Keratinocyte (primary cell): ENCODE measurements at regions not wholly inside any gene's neighbourhood (a gene's known extent, or its start where the extent isn't known, plus 50 kb on each side); places are given as distances from the start of the nearest gene placed in this dataset.
"Not testable (repeated sequence)": the region's sequence is repeated elsewhere in the genome, so short reads cannot be mapped to it uniquely, and the experiment has no call there.

ENCODE experiments used
- DNase-seq: peaks from one replicate; pipeline ENCODE4 v3.0.0-alpha.2; 2011; ENCODE audit warnings: low read depth, missing footprints, low spot score
- FAIRE-seq: peaks from 2 replicates; lab custom pipeline; 2011; peaks lifted over from hg19 to GRCh38; lab: Jason Lieb, UNC
- H2AFZ ChIP-seq: 2 replicates; pipeline ENCODE4 v1.6.0; 2012; ENCODE audit warnings: low read length, control low read depth, inconsistent platforms; ENCODE audit not compliant: control insufficient read depth
- H3K27ac ChIP-seq: 2 replicates; pipeline ENCODE4 v1.5.1; 2011; ENCODE audit warnings: low read length; ENCODE audit not compliant: control insufficient read depth, insufficient read depth
- H3K27me3 ChIP-seq: 3 replicates; pipeline ENCODE4 v1.6.0; 2011; ENCODE audit warnings: low read length; ENCODE audit not compliant: control insufficient read depth, insufficient read depth; ENCODE audit errors: extremely low read depth
- H3K36me3 ChIP-seq, 2 experiments: 2 replicates in 1 of 2; 3 replicates in 1 of 2; pipeline ENCODE4 v1.5.1; 2011; ENCODE audit warnings: low read length in 2 of 2, mild to moderate bottlenecking in 1 of 2; ENCODE audit not compliant: control insufficient read depth in 2 of 2, insufficient read depth in 2 of 2; ENCODE audit errors: extremely low read depth in 1 of 2
- H3K4me1 ChIP-seq: 3 replicates; pipeline ENCODE4 v1.5.1; 2011; ENCODE audit warnings: low read length; ENCODE audit not compliant: control insufficient read depth, insufficient read depth; ENCODE audit errors: extremely low read depth
- H3K4me2 ChIP-seq: 3 replicates; pipeline ENCODE4 v1.6.0; 2011; ENCODE audit warnings: low read depth, low read length; ENCODE audit not compliant: control insufficient read depth, insufficient read depth; ENCODE audit errors: extremely low read depth
- H3K4me3 ChIP-seq, 3 experiments: fragments of 200-600 bp in 1 of 3; sonication (generic) in 1 of 3; 2 replicates in 2 of 3; 3 replicates in 1 of 3; pipeline ENCODE4 v1.5.1; 2011 to 2016; ENCODE audit warnings: low read length in 3 of 3, mild to moderate bottlenecking in 3 of 3, control low read depth in 2 of 3, inconsistent platforms in 1 of 3, low read depth in 1 of 3, mixed read lengths in 1 of 3, mixed run types in 1 of 3, moderate library complexity in 1 of 3; ENCODE audit not compliant: control insufficient read depth in 2 of 3, insufficient read depth in 2 of 3; ENCODE audit errors: extremely low read depth in 1 of 3
- H3K79me2 ChIP-seq: 2 replicates; pipeline ENCODE4 v1.6.0; 2012; ENCODE audit warnings: low read length; ENCODE audit not compliant: control insufficient read depth, insufficient read depth
- H3K9ac ChIP-seq: 3 replicates; pipeline ENCODE4 v1.6.0; 2011; ENCODE audit warnings: low read length; ENCODE audit not compliant: control insufficient read depth, insufficient read depth; ENCODE audit errors: extremely low read depth
- H3K9me1 ChIP-seq: 3 replicates; pipeline ENCODE4 v1.6.0; 2011; ENCODE audit warnings: low read length; ENCODE audit not compliant: control insufficient read depth, insufficient read depth; ENCODE audit errors: extremely low read depth
- H3K9me3 ChIP-seq: 2 replicates; pipeline ENCODE4 v1.5.1; 2012; ENCODE audit warnings: low read depth, low read length; ENCODE audit not compliant: control insufficient read depth
- H4K20me1 ChIP-seq: 3 replicates; pipeline ENCODE4 v1.6.0; 2011; ENCODE audit warnings: low read length; ENCODE audit not compliant: control insufficient read depth, insufficient read depth; ENCODE audit errors: extremely low read depth
- CTCF ChIP-seq, 3 experiments: IDR thresholded peaks in 1 of 3; conservative IDR thresholded peaks in 1 of 3; optimal IDR thresholded peaks in 1 of 3; 2 replicates in 2 of 3; 3 replicates in 1 of 3; pipeline versions ENCODE3 to v1.5.1; 2011; ENCODE audit warnings: low read length in 3 of 3, mild to moderate bottlenecking in 3 of 3, moderate library complexity in 2 of 3, control low read depth in 1 of 3, inconsistent platforms in 1 of 3; ENCODE audit not compliant: insufficient read depth in 2 of 3; ENCODE audit errors: extremely low read depth in 1 of 3
- EZH2 ChIP-seq: IDR thresholded peaks from one replicate; pipeline ENCODE4 v1.6.1; 2012; ENCODE audit warnings: inconsistent platforms, mild to moderate bottlenecking, low read length, moderate library complexity
- dilution Hi-C: fragments of 300-500 bp; cut with MboI; formaldehyde crosslinking; loops from one replicate; pipeline ENCODE4 v1.7.0; 2020; ENCODE audit warnings: low sequenced_read_pairs; ENCODE audit not compliant: extremely low pct_ligation_motif_present

DNA sequence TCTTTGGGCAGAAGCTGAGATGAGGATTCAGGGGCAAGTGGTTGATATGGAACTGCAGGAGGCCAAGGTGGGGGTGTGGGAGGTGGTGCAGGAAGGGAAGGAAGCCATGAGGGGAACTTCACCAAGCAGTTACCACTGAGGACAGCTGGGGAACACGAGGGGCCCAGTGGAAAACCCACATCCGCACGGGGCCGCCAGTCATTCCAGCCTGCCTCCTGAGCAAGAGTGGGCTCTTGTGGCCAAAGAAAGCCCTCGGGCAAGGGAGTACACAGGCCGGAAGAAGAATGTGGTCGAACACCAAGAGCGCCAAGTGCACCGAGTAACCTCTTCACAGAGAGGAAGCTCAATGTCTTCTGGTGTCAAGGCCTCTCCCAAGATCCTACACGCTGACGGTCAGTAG is 252.2 kb upstream of the FOXN3 start:
- no peak overlapping the region for H3K4me2 ChIP-seq
- H3K9me3 ChIP-seq = no peaks in the 10 kb centered on the region
- H3K27me3 ChIP-seq = no peaks in the 10 kb centered on the region
- FAIRE-seq = no peak
- no peak overlapping the region for H3K9ac ChIP-seq
- no peak for DNase-seq
- H3K79me2 ChIP-seq = no peaks in the 10 kb centered on the region
- TF ChIP-seq EZH2 (no peak), CTCF (optimal IDR thresholded peaks at IDR 0.05 in 1 of 3, IDR thresholded peaks at IDR 0.05 in 1 of 3, conservative IDR thresholded peaks at IDR 0.05 in 1 of 3; ENCODE audit: extremely low read depth in 1 of 3, insufficient read depth in 2 of 3, low read length in 3 of 3) (no peak)
- no peaks in the 10 kb centered on the region for H3K36me3 ChIP-seq
- no peak overlapping the region for H3K27ac ChIP-seq
- H3K9me1 ChIP-seq = no peaks in the 10 kb centered on the region
- dilution Hi-C loops = no loop called here
- no peaks in the 10 kb centered on the region for H4K20me1 ChIP-seq
- no peak overlapping the region for H3K4me3 ChIP-seq
- no peak overlapping the region for H2AFZ ChIP-seq
- no peaks in the 10 kb centered on the region for H3K4me1 ChIP-seq

- Histone ChIP-seq H3K79me2 (no peaks in the 10 kb centered on the region), H3K36me3 (no peaks in the 10 kb centered on the region), H3K9ac (no peak overlapping the region), H4K20me1 (no peaks in the 10 kb centered on the region), H3K4me2 (no peak overlapping the region), H3K9me1 (no peaks in the 10 kb centered on the region), H3K4me1 (no peaks in the 10 kb centered on the region), H3K27me3 (no peaks in the 10 kb centered on the region), H2AFZ (no peak overlapping the region), H3K27ac (no peak overlapping the region), H3K9me3 (no peaks in the 10 kb centered on the region), H3K4me3 (no peak overlapping the region)
- dilution Hi-C loops = no loop called here
- FAIRE-seq (no peak), DNase-seq (no peak)
- TF ChIP-seq CTCF (optimal IDR thresholded peaks at IDR 0.05 in 1 of 3, IDR thresholded peaks at IDR 0.05 in 1 of 3, conservative IDR thresholded peaks at IDR 0.05 in 1 of 3; ENCODE audit: extremely low read depth in 1 of 3, insufficient read depth in 2 of 3, low read length in 3 of 3) (no peak), EZH2 (no peak)
Observed at GRCh38 chr14:89667983-89668382, 250.9 kb upstream of the FOXN3 start.

DNA sequence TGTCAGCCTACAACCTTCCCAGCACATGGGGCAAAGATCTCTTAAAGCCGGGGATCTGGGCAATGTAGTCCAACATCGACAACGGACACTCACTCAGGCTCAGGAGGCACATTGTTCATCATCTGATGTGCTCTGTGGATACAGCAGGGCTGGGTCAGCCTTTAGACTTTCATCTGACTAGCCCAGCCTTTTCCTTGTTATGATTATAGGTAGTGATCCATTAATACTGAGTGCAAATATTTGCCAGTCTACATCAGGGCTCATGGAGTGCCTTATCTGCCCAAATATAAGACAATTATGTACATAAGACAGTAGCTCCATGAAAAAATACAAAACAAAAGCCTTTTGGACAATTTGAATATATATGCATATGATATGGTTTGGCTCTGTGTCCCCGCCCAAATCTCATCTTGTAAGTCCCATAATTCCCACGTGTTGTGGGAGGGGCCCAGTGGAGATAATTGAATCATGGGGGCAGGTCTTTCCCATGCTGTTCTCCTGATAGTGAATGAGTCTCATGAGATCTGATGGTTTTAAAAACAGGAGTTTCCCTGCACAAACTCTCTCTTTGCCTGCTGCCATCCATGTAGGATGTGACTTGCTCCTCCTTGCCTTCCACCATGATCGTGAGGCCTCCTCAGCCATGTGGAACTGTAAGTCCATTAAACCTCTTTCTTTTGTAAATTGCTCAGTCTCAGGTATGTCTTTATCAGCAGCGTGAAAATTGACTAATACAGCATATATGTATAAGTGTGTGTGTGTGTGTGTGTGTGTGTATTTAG is 248.5 kb upstream of the FOXN3 start:
- H3K9me3 ChIP-seq, H3K9ac ChIP-seq, H4K20me1 ChIP-seq, FAIRE-seq, H3K9me1 ChIP-seq, H3K79me2 ChIP-seq, H3K27me3 ChIP-seq, H2AFZ ChIP-seq, H3K4me1 ChIP-seq, DNase-seq, dilution Hi-C loops, H3K36me3 ChIP-seq, H3K4me3 ChIP-seq, H3K27ac ChIP-seq, H3K4me2 ChIP-seq: not testable (repeated sequence)
